ENCODE measurements at regions not wholly inside any gene's neighbourhood (a gene's known extent, or its start where the extent isn't known, plus 50 kb on each side); places are given as distances from the start of the nearest gene placed in this dataset.

DNA sequence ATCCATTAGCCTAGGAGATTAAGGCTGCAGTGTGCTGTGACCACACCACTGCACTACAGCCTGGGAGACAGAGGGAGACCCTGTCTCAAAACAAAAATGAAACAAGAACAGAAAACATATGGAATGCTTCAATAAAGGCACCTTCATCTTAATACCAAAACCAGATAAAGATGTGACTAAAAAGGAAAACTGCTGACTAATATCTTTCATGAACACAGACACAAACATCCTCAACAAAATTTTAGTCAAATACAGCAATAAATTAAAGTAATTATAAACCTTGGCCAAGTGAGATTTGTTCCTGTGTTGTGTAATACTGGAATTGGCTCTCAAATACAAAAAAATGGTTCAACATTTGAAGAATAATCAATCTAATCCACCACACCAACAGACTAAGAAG, 103.5 kb downstream of the PRR20E start:
- TF ChIP-seq, protein P1, sequence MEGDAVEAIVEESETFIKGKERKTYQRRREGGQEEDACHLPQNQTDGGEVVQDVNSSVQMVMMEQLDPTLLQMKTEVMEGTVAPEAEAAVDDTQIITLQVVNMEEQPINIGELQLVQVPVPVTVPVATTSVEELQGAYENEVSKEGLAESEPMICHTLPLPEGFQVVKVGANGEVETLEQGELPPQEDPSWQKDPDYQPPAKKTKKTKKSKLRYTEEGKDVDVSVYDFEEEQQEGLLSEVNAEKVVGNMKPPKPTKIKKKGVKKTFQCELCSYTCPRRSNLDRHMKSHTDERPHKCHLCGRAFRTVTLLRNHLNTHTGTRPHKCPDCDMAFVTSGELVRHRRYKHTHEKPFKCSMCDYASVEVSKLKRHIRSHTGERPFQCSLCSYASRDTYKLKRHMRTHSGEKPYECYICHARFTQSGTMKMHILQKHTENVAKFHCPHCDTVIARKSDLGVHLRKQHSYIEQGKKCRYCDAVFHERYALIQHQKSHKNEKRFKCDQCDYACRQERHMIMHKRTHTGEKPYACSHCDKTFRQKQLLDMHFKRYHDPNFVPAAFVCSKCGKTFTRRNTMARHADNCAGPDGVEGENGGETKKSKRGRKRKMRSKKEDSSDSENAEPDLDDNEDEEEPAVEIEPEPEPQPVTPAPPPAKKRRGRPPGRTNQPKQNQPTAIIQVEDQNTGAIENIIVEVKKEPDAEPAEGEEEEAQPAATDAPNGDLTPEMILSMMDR (conservative IDR thresholded peaks at IDR 0.05), result no peak
- no peak for TF ChIP-seq ZFX (IDR thresholded peaks at IDR 0.05)
